B cell (primary cell): ENCODE measurements at regions not wholly inside any gene's neighbourhood (a gene's known extent, or its start where the extent isn't known, plus 50 kb on each side); places are given as distances from the start of the nearest gene placed in this dataset.

Source experiments
- ATAC-seq: fragments of 200-7000 bp; cut with Tn5 transposase; one replicate; pipeline ENCODE4 v1.10.0; 2021; ENCODE audit warnings: low read depth, mild to moderate bottlenecking, moderate number of reproducible peaks, moderate library complexity
- CTCF ChIA-PET: fragments of 350-600 bp; sonication (Branson Sonifier 250); formaldehyde crosslinking; loops from one replicate; lab custom pipeline; 2021; ENCODE audit warnings: antibody characterized with exemption, inconsistent platforms; lab: Charles Lee
- POLR2A ChIA-PET: fragments of 350-600 bp; sonication (Branson Sonifier 250); formaldehyde crosslinking; loops from one replicate; lab custom pipeline; 2021; ENCODE audit warnings: antibody characterized with exemption; lab: Charles Lee
- DNase-seq: peaks from one replicate; pipeline ENCODE4 v3.0.0; 2013
- H2AFZ ChIP-seq: 2 replicates; pipeline ENCODE4 v1.6.1; 2012; ENCODE audit warnings: mild to moderate bottlenecking, low read depth, low read length; ENCODE audit not compliant: insufficient read depth, poor library complexity, severe bottlenecking
- H3K27ac ChIP-seq, 2 donors: 1 replicate in 1 of 2; 2 replicates in 1 of 2; pipeline ENCODE4 v1.5.1; 2012 to 2013; ENCODE audit warnings: low read length in 2 of 2, mild to moderate bottlenecking in 2 of 2, moderate library complexity in 1 of 2
- H3K27me3 ChIP-seq, 4 experiments: fragments of 200-600 bp in 1 of 4; sonication (generic) in 1 of 4; replicated peaks in 1 of 4; 1 replicate in 2 of 4; 2 replicates in 2 of 4; pipeline versions ENCODE4 v1.6.1 to v1.7.0; 2013 to 2016; ENCODE audit warnings: low read length in 3 of 4, mild to moderate bottlenecking in 2 of 4, mixed read lengths in 1 of 4, moderate library complexity in 1 of 4; ENCODE audit not compliant: insufficient read depth in 4 of 4, control insufficient read depth in 3 of 4; ENCODE audit errors: control extremely low read depth in 1 of 4
- H3K36me3 ChIP-seq, 2 experiments: replicated peaks in 1 of 2; 1 replicate in 1 of 2; 2 replicates in 1 of 2; pipeline versions ENCODE4 v1.6.1 to v1.7.1; 2013; ENCODE audit warnings: low read length in 1 of 2; ENCODE audit not compliant: insufficient read depth in 2 of 2, control insufficient read depth in 1 of 2; ENCODE audit errors: control extremely low read depth in 1 of 2, extremely low read depth in 1 of 2
- H3K4me1 ChIP-seq, 2 donors: fragments of 200-600 bp in 1 of 2; sonication (generic) in 1 of 2; 1 replicate in 1 of 2; 2 replicates in 1 of 2; pipeline versions ENCODE4 v1.5.1 to v1.6.1; 2013 to 2017; ENCODE audit warnings: low read length in 2 of 2; ENCODE audit not compliant: control insufficient read depth in 2 of 2, insufficient read depth in 2 of 2
- H3K4me2 ChIP-seq: replicated peaks from 2 replicates; pipeline ENCODE3; 2012; ENCODE audit warnings: mild to moderate bottlenecking, low read depth, low read length; ENCODE audit not compliant: poor library complexity, severe bottlenecking
- H3K4me3 ChIP-seq, 5 experiments: fragments of 200-600 bp in 1 of 5; sonication (generic) in 1 of 5; 1 replicate in 3 of 5; 2 replicates in 2 of 5; pipeline versions ENCODE4 v1.5.1 to v1.7.0; 2011 to 2016; ENCODE audit warnings: low read length in 4 of 5, mild to moderate bottlenecking in 4 of 5, low read depth in 2 of 5, control low read depth in 1 of 5, moderate library complexity in 1 of 5; ENCODE audit not compliant: insufficient read depth in 1 of 5; ENCODE audit errors: control extremely low read depth in 1 of 5, extremely low read depth in 1 of 5
- H3K79me2 ChIP-seq: fragments of 200-600 bp; sonication (generic); one replicate; pipeline ENCODE4 v1.6.0; 2016; ENCODE audit warnings: low read length; ENCODE audit not compliant: control insufficient read depth, insufficient read depth
- H3K9ac ChIP-seq: fragments of 200-600 bp; sonication (generic); 2 replicates; pipeline ENCODE4 v1.6.1; 2017; ENCODE audit warnings: mild to moderate bottlenecking, low read length, moderate library complexity
- H3K9me3 ChIP-seq, 3 donors: one replicate each; pipeline versions ENCODE4 v1.6.1 to v1.7.1; 2013; ENCODE audit warnings: low read length in 2 of 3; ENCODE audit not compliant: control insufficient read depth in 2 of 3, insufficient read depth in 1 of 3; ENCODE audit errors: control extremely low read depth in 1 of 3
- H4K20me1 ChIP-seq: 2 replicates; pipeline ENCODE4 v1.6.0; 2012; ENCODE audit warnings: mild to moderate bottlenecking, low read length; ENCODE audit not compliant: insufficient read depth, control insufficient read depth, poor library complexity, severe bottlenecking
- H3K27ac Mint-ChIP-seq: one replicate; pipeline ENCODE4 v1.8.0; 2021; ENCODE audit warnings: mixed read lengths
- H3K27me3 Mint-ChIP-seq: one replicate; pipeline ENCODE4 v1.8.0; 2021; ENCODE audit warnings: mixed read lengths
- H3K4me1 Mint-ChIP-seq: one replicate; pipeline ENCODE4 v1.8.0; 2021; ENCODE audit warnings: mixed read lengths
- H3K4me3 Mint-ChIP-seq: one replicate; pipeline ENCODE4 v1.8.0; 2021; ENCODE audit warnings: mixed read lengths
- H3K9me3 Mint-ChIP-seq: one replicate; pipeline ENCODE4 v1.8.0; 2022; ENCODE audit warnings: mixed read lengths; ENCODE audit not compliant: insufficient read depth
- EZH2 ChIP-seq: IDR thresholded peaks from 2 replicates; pipeline ENCODE4 v1.6.1; 2012; ENCODE audit warnings: borderline replicate concordance, low read depth, mild to moderate bottlenecking, moderate library complexity, low read length; ENCODE audit not compliant: insufficient read depth, poor library complexity, severe bottlenecking
- WGBS: methylation state at CpG from one replicate; pipeline ENCODE4 v1.1.5; 2013; ENCODE audit warnings: missing lambda C conversion rate; ENCODE audit not compliant: insufficient coverage; 5-methylcytosine and 5-hydroxymethylcytosine counted together
- intact Hi-C: fragments of 100-400 bp; cut with micrococcal nuclease; formaldehyde crosslinking; loops from one replicate; pipeline ENCODE4 v1.10.0; 2022
- TF ChIP-seq, protein P1 (sequence below): fragments of 200-600 bp; IDR thresholded peaks from one replicate; pipeline ENCODE4 v1.8.0; 2022; ENCODE audit warnings: antibody characterized with exemption, mild to moderate bottlenecking

DNA sequence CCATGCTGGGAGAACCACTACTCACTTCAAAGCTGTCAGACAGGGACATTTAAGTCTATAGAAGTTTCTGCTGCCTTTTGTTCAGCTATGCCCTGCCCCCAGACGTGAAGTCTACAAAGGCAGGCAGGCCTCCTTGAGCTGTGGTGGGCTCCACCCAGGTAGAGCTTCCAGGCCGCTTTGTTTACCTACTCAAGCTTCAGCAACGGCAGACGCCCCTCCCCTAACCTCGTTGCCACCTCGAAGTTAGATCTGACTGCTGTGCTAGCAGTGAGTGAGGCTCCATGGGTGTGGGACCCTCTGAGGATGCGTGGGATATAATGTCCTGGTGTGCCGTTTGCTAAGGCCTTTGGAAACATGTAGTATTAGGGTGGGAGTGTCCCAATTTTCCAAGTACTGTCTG, 276.7 kb downstream of the ZIC4 start:
- Histone ChIP-seq H3K4me3 (no peak overlapping the region), H3K36me3 (no peaks in the 10 kb centered on the region), H3K79me2 (no peaks in the 10 kb centered on the region), H2AFZ (no peak overlapping the region), H3K4me2 (no peak overlapping the region), H3K9me3 (peaks cover 0 to 8% (median 0%) of the 10 kb centered on the region in 3 donors), H4K20me1 (no peaks in the 10 kb centered on the region), H3K4me1 (no peaks in the 10 kb centered on the region), H3K27ac (no peak overlapping the region), H3K27me3 (no peaks in the 10 kb centered on the region), H3K9ac (no peak overlapping the region)
- intact Hi-C loops, result no loop called here
- ChIA-PET POLR2A (no interaction called here), CTCF (no interaction called here)
- no peak for DNase-seq
- TF ChIP-seq, protein P1, sequence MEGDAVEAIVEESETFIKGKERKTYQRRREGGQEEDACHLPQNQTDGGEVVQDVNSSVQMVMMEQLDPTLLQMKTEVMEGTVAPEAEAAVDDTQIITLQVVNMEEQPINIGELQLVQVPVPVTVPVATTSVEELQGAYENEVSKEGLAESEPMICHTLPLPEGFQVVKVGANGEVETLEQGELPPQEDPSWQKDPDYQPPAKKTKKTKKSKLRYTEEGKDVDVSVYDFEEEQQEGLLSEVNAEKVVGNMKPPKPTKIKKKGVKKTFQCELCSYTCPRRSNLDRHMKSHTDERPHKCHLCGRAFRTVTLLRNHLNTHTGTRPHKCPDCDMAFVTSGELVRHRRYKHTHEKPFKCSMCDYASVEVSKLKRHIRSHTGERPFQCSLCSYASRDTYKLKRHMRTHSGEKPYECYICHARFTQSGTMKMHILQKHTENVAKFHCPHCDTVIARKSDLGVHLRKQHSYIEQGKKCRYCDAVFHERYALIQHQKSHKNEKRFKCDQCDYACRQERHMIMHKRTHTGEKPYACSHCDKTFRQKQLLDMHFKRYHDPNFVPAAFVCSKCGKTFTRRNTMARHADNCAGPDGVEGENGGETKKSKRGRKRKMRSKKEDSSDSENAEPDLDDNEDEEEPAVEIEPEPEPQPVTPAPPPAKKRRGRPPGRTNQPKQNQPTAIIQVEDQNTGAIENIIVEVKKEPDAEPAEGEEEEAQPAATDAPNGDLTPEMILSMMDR, result no peak
- TF ChIP-seq EZH2, result no peak
- H3K4me3 Mint-ChIP-seq, result no peak overlapping the region
- 79% methylated on average over 6 of the region's 8 CpGs for WGBS
- no peak overlapping the region for H3K27ac Mint-ChIP-seq
- ATAC-seq, result no peak
- H3K9me3 Mint-ChIP-seq, result no peaks in the 10 kb centered on the region
- H3K4me1 Mint-ChIP-seq, result no peaks in the 10 kb centered on the region
- H3K27me3 Mint-ChIP-seq, result no peaks in the 10 kb centered on the region

DNA sequence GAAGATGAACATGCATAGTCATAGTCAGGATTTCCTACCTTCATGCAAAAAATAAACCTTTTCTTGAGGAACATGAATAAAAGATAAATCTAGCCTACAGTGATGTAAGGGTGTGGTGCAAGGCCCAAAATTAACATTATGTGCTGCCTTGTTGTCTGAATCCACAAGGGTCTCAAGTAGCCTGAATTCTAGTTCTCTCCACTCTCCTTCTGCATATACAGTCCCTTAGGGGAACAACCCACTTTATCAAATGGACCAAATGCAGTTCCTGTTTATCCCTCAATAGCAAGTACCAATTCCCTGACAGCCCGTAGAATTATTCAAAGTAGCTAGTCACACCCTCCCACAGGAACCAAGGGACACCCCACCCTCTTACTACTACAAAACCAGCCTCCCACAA, 284.0 kb downstream of the ZIC4 start:
- Histone ChIP-seq H2AFZ (no peak overlapping the region), H3K4me1 (no peaks in the 10 kb centered on the region), H3K4me3 (no peak overlapping the region), H3K27me3 (no peaks in the 10 kb centered on the region), H3K9me3 (no peaks in the 10 kb centered on the region), H3K79me2 (no peaks in the 10 kb centered on the region), H3K9ac (no peak overlapping the region), H3K36me3 (no peaks in the 10 kb centered on the region), H4K20me1 (no peaks in the 10 kb centered on the region), H3K27ac (no peak overlapping the region), H3K4me2 (no peak overlapping the region)
- no peak overlapping the region for H3K4me3 Mint-ChIP-seq
- DNase-seq (no peak), ATAC-seq (no peak)
- ChIA-PET POLR2A (no interaction called here), CTCF (no interaction called here)
- TF ChIP-seq EZH2, result no peak
- TF ChIP-seq, protein P1, result no peak
- H3K27me3 Mint-ChIP-seq, result no peaks in the 10 kb centered on the region
- no peaks in the 10 kb centered on the region for H3K4me1 Mint-ChIP-seq
- 20% methylated on average over 1 of the region's 1 CpG for WGBS
- intact Hi-C loops, result no loop called here
- H3K9me3 Mint-ChIP-seq, result no peaks in the 10 kb centered on the region
- no peak overlapping the region for H3K27ac Mint-ChIP-seq
